Skeletal muscle cell (primary cell): ENCODE measurements at regions not wholly inside any gene's neighbourhood (a gene's known extent, or its start where the extent isn't known, plus 50 kb on each side); places are given as distances from the start of the nearest gene placed in this dataset.

Source experiments
- DNase-seq: peaks from one replicate; pipeline ENCODE4 v3.0.0-alpha.2; 2010; ENCODE audit warnings: low read depth
- H3K4me3 ChIP-seq: 2 replicates; pipeline ENCODE4 v1.5.1; 2011; ENCODE audit warnings: low read depth, mild to moderate bottlenecking, control low read depth, low read length, moderate library complexity

DNA sequence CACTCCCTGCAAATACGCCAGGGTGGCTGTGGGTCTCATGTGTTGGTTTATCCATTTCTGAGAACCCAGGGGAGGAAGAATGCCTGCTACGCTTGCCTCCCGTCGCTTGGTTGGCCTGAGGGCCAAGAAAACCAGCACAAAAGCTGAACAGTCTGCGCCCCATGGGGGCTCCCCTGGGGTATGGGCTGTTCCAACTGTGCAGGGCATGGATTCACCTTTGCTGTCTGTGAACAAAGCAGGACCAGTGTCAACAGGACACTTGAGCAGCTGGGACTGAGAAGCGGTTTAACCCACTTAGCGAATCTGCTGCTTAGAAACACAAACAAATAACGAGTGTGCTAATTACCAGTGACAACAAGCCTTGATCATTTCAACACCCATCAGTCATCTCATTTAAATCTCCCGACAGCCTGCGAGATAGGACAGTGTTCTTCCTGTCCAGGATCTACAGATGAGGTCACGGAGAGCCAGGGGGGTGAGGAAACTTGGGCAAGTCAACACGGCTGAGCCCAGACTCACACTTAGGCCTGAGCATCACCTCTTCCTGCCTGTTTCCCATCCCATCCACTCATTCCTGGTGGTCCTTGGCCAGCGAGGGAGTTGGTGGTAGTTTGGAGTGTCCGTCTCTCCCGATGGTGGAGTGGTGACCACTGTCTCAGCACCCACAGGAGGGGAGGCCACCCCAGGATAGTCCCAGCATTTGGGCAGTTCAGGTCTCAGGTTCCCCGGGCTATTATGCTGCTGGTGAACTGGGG is 111.6 kb upstream of the HAAO start:
- no peak overlapping the region for H3K4me3 ChIP-seq
- DNase-seq, result no peak

DNA sequence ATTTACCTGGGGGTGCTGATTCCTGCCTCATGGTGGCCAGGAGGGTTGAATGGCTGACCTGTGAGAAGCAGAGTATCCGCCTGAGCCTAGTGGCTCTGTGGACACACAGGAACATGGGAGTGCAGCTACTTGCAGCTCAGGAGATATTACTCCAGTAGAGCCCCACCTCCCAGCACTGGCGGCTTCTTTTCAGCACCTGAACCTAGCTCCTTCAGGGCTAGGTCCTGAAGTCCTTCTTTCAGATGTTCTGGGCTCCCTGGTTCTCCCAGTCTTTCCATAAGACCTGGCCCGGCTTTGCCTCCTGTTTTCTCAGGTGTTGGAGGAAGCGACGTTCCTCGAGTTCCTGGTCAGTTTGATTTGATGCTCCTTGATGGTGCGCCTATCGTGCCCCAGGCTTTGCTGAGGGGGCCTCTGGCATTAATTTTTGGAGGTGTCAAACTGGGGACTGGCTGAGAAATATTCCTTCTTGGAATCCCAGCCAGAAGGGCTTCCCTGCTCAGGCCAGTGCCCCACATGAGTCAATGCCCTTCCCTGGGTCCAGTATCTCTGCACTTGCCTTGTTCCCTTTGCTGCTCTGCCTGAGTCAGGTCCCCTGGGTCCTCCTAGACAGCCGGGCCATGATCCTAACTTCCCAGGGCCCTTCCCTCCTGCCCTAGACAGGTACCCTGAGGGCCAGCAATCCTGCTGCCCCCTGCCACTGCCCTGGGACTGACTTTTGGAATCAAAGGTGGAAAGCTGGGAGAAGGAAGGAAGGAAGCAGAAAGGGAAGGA is 110.7 kb upstream of the HAAO start:
- no peak for DNase-seq
- no peak overlapping the region for H3K4me3 ChIP-seq

DNA sequence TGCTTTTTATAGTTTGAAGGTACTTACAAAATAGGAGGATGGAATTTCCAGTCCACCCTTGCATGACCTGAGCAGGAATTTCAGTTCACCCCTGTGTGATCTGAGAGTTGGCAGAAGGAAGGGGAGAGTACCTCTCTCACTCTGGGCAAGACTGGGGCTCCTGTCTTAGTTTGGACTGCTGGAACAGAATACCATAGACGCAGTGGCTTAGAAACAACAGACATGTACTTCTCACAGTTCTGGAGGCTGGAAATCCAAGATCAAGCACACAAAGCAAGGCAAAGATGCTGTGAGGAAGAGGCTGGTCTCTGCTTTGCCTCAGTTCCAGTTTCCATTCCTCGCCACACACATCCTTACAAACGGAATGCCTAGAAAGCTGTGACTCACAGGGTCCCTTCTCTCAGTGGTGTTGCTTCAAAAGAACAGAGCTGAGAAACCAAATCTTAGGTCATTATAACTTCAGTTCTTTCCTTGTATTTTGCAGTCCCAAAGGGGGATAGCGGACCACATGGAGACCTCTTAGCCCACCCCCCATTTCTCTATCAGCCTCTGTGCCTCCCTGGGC is 108.8 kb upstream of the HAAO start:
- no peak for DNase-seq
- no peak overlapping the region for H3K4me3 ChIP-seq

DNA sequence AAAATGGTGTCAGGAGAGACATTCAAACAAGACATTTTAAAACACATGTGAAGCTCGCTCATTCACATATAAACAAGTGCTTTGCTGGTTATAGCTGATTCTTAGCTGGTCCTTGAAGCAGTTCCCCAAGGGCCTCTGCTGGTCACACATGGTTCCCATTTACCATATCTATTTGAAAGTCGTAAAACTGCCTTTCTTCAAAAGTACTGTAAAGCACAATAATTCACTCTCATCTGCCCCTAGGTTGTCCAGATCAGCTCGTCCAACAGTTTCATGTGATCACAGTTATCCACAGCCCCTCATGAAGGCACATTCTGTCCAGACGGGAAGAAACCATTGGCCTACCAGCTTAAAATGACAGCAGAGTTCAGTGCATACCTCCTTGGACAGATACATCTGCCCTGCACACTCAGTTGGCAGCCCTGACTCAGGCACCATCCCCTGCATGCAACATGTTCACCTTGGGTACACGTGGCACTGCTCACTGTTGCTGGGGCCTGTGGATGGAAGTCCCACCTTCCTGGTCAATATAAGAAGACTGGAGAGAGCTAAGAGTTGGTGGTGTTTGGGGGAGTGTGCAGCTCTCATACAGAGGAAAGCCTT is 108.0 kb upstream of the HAAO start:
- DNase-seq, result no peak
- H3K4me3 ChIP-seq, result no peak overlapping the region

DNA sequence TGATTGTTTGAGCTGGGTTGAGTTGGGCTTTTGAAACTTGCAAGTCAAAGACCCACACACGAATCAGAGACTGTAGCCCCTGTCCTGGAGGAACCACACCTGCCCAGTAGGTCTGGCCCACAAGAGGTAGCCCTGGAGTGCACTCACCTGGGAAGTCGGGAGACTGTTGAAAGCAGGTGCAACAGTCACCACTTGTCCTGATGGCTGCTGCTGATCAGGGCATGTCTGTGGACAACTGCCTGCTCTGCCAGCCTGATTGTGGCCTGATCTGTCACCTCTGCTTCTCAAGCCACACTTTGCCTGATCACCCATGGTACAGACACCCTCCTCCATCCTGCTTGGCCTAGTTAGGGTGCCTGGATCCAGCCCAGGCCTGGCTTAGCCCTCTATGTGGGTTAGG is 105.0 kb upstream of the HAAO start:
- H3K4me3 ChIP-seq, result no peak overlapping the region
- DNase-seq, result no peak

DNA sequence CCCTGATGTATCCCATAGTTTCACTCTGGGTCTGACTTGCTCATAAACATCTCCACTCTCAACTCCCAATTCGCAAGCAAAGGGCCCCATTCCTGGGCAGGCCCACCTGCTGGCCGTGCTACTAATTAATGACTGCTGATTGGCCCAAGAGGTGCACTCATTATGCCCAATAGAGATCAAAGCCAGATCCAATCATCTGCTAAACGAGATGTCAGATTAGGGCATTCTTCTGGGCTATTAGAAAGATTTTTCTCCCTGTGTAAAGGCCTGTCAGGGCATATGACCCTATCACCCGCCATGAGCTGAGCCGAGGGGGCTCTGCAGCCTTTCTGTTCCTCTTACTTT is 103.4 kb upstream of the HAAO start:
- H3K4me3 ChIP-seq, result no peak overlapping the region
- no peak for DNase-seq

DNA sequence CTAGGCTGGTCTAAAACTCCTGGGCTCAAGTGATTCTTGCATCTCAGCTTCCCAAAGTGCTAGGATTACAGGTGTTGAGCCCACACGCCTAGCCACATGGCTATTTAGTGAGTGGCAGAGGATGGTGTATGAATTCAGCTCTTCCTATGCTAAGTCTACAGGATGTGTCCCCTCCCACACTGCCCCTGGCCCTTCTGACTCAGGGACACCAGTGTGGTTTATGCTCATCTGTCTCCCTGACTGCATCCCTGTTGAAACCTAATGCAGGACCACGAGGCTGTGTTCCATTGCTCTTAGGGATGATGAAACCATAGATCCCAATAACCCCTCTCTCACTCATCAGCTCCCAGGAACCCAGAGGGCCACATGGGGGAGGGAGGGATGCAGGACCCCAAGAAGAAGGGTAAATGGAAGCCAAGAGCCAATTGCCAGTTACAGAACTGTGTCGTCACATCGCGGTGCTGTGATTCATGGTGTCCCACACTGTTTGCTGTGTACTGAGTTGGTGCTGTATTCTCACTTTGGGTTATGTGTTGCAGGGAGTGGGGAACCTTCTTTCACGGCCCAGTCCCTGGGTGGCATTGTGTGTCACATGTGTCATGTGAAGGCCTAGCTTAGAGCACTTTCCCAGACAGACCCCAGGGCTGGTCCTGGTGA is 102.9 kb upstream of the HAAO start:
- DNase-seq, result no peak
- H3K4me3 ChIP-seq, result no peak overlapping the region

DNA sequence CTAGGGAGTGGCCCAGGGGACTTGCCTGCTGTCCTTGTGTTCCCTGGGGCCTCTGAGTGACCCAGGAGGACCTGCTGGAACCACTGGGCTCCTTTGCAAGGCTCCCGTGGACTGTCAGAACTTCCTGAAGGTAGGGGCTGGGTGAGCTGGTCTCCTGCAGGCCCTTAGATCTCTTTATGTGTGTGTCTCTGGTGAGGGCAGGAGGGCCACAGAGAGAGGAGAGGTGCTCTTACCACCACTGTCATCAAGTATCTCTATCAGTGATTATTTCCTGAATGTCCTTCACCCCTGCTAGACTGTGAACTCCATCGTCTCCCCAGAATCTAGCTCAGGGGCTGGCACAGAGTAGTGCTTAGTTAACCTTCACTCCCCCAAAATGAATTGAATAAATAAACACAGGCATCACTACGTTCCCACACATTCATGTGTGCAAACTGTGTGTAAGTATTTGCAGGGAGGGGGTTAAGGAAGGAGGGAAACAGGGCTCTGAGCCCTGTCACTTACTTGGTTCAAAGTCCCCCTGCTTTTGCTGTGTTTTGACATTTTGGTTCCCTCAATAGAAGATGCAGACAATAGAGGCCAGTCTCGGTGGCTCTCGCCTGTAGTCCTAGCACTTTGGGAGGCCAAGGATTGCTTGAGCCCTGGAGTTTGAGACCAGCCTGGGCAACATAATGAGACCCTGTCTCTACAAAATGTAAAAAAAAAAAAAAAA is 100.8 kb upstream of the HAAO start:
- H3K4me3 ChIP-seq, result no peak overlapping the region
- no peak for DNase-seq

DNA sequence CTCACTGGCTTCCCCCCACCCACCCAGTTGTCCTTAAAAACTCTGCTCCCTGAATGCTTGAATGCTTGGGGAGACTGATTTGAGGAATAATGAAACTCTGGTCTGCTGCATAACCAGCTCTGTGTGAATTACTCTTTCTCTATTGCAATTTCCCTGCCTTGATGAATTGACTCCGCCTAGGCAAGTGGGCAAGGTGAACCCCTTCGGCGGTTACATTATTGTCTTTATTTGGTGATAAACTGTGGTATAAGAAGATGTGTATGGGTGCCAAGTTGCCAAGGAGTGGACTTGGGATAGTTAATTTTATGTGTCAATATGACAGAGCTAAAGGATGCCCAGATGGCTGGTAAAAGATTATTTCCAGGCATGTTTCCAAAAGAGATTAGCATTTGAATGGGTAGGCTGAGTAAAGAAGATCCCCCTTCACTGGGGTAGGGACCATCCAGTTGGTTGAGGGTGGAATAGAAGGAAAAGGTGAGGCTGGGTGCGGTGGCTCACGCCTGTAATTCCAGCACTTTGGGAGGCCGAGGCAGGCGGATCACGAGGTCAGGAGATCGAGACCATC is 98.5 kb upstream of the HAAO start:
- DNase-seq, result no peak
- no peak overlapping the region for H3K4me3 ChIP-seq

DNA sequence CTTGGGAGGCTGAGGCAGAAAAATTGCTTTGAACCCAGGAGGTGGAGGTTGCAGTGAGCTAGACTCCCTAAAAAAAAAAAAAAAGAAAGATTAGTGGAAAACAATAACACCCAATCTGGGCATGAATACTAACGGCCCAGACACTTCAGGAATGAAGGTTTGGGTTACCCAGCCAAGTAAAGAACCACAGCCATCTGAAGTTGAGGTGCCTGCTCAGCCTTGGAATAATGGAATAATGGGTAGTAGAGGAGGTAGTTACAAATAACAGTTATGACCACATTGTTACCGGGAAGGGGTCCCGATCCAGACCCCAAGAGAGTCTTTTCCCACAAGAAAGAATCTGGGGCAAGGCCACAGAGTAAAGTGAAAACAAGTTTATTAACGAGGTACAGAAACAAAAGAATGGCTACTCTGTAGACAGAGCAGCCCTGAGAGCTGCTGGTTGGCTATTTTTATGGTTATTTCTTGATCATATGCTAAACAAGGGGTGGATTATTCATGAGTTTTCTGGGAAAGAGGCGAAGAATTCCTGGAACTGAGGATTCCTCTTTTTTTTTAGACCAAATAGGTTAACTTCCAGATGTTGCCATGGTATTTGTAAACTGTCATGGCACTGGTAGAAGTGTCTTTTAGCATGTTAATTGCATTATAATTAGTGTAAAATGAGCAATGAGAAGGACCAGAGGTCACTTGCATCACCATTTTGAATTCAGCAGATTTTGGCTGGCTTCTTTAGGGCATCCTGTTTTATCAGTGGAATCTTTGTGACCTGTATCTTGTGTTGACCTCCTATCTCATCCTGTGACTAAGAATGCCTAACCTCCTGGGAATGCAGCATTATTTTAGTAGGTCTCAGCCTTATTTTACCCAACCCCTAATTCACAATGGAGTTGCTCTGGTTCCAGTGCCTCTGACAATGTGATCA is 96.2 kb upstream of the HAAO start:
- no peak overlapping the region for H3K4me3 ChIP-seq
- DNase-seq, result no peak

DNA sequence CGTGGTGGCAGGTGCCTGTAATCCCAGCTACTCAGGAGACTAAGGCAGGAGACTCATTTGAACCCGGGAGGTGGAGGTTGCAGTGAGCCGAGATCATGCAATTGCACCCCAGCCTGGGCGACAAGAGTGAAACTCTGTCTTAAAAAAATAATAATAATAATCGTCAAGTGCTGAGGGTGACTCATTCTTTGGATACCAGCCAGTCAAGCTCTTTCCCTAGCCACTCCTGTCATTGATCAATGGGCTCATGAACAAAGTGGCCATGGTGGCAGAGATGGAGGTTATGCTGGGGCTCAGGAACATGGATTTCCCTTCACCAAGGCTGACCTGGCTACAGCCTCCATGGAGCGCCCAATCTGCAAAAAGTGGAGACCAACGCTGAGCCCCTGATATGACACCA is 94.5 kb upstream of the HAAO start:
- H3K4me3 ChIP-seq, result no peak overlapping the region
- no peak for DNase-seq

DNA sequence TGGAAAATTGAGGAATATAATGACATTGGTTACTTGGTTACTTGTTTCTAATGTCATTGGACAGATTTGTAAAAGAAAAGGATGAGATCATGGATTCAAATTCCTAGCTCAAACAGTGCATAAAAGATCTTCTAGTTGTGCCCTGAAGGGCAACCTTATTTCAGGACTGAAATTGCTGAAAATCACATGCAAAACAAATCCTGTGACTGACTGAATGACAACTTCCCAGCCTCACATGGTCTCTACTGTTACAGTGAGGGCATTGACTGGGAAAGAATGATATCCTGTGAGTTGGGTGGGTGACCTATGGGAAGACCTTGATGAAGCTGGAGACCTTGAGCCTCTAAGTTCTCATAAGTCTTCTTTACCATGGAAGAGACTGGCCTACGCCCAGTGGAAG is 90.4 kb upstream of the HAAO start:
- DNase-seq, result no peak
- no peak overlapping the region for H3K4me3 ChIP-seq

DNA sequence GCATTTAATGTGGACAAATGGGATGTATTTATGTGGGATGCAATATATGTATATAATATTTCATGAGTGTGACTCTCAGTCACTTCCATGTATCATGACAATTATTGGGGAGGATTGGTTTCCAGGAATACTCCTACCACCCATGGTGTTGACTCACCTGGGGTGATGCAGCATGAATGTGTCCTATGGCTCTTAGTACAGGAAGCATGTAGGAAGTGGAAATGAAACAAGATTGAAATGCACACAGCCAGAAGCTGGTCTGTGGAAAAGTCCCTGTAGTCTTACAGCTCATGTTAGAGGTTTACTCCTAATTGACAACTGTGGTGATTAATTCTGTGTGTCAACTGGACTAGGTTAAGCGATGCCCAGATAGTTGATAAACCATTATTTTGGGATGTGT is 89.3 kb upstream of the HAAO start:
- H3K4me3 ChIP-seq, result no peak overlapping the region
- no peak for DNase-seq

DNA sequence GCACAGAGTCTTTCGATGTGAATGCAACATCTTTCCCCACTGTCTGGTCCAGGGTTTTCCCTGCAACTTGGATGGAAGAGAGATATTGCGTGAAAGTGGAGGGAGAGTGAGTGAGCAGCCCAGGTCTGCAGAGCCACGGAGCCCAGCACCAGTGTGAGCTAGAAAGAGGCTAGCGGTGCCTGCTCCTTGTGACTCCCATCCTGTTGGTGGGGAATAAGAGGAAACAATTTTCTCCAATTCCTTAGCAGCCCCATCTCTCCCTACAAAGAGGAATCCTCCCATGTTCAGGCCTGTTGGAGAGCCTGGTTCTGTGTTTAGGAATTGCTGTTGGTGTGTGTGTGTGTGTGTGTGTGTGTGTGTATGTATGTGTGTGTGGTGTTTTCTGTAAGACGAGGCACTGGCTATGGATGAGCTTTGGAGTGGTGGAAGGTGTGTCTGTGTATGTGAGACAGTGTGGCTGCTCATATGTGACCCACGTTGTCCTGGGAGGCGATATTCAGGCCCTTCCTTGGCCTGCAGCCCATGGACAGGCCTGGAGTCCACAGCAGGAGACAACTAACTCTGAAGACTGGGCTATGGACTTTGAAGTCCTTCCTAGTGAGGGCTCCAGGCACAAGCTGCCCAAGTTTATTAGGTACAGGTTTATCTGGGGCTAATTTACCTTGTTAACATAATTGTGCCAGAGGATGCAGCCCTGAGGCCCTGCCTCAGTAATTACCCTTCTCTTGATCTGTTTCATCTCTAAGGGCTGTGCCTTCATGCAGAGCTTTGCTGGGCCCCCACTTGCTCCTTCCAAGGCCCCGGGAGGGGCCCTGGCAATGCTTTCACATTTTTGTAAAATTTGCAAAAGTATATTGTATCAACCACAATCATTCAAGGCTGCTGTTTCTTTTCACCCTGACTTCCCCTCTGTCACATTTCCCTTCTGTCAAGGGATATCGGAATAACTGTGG is 88.6 kb upstream of the HAAO start:
- no peak for DNase-seq
- H3K4me3 ChIP-seq, result no peak overlapping the region

DNA sequence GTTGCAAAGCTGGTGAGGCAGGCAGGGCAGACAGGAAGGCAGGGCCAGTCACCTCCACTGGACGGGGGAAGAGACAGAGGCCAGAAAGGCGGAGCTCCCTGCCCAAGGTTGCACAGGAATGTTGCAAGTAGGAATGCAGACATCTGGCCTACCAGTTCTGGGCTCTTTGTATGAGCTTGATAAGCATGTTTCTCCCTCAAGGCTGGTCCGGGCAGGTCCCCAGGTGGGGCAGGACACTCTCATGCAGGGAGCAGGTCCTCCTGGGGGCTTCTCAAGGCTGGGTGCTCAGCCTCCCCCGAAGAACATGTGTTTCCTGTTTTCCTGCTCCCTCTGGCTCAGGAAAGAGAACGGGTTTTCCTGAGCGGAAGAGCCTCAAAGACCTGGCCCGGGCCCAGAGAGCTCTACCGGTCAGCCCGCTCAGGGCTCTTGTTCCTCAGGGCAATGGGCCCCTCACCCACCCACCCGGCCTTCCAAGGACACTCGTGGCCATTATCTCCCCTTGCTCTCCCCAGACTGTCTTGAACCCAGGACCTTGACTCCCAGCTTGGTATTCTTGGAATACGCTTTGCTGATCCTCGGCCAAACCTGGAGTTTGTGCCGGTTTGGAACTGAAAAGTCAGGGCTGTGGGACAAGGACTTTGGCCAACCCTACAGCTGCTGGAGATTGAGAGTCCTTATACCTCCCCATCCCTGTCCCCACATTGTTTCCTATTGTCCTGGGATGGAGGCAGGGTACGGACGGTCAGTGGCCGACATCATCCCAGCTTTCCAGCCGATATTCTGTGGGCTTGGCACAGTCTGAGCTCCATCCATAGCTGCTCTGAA is 87.7 kb upstream of the HAAO start:
- no peak overlapping the region for H3K4me3 ChIP-seq
- no peak for DNase-seq

DNA sequence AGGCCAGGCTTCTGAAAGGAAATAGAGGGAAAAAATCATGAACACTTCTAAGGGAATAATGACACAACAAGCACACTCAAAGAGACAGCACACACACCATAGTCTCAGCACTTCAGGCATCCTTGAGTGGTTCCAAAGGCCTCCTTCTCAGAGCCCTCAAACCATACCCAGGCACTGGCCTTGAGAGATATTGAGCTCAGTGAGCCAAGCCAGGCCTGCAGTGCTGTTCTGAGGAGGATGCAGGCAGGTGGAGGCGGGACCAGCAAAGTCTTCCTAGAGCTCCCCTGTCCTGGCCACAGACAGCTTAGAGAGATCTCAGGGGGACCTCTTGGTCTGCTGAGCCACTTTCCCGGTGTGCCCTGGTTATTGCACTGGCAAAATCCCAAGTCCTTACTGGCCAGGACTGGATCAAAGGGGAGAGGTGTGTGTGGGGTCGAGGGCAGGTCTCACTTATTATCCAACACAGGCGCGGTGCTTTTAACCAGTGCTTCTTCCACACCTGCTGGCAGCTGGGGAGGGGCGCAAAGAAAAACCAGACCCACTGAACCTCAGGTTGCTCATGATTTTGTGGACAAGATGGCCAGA is 86.8 kb upstream of the HAAO start:
- H3K4me3 ChIP-seq, result no peak overlapping the region
- no peak for DNase-seq
